ENCODE measurements at regions not wholly inside any gene's neighbourhood (a gene's known extent, or its start where the extent isn't known, plus 50 kb on each side); places are given as distances from the start of the nearest gene placed in this dataset.

GRCh38 chrX:6292599-6292998, 63.9 kb upstream of the NLGN4X start:
- no peak for TF ChIP-seq CTCF (IDR thresholded peaks at IDR 0.05; ENCODE audit: insufficient read depth, low read length, severe bottlenecking)
- no peak for FAIRE-seq
- Histone ChIP-seq H3K36me3 (ENCODE audit: control insufficient read depth, insufficient read depth, low read length) (no peaks in the 10 kb centered on the region), H3K4me3 (ENCODE audit: low read depth, low read length) (no peak overlapping the region), H3K27me3 (ENCODE audit: control insufficient read depth, insufficient read depth, low read length) (no peaks in the 10 kb centered on the region)
- no peak for DNase-seq (ENCODE audit: low read depth)

GRCh38 chrX:6291444-6291843, 62.8 kb upstream of the NLGN4X start:
- TF ChIP-seq CTCF (IDR thresholded peaks at IDR 0.05; ENCODE audit: insufficient read depth, low read length, severe bottlenecking): no peak
- Histone ChIP-seq H3K27me3 (ENCODE audit: control insufficient read depth, insufficient read depth, low read length) (no peaks in the 10 kb centered on the region), H3K4me3 (ENCODE audit: low read depth, low read length) (no peak overlapping the region), H3K36me3 (ENCODE audit: control insufficient read depth, insufficient read depth, low read length) (no peaks in the 10 kb centered on the region)
- DNase-seq (ENCODE audit: low read depth) (no peak), FAIRE-seq (no peak)

- Histone ChIP-seq H3K27me3 (ENCODE audit: control insufficient read depth, insufficient read depth, low read length) (no peaks in the 10 kb centered on the region), H3K4me3 (ENCODE audit: low read depth, low read length) (no peak overlapping the region), H3K36me3 (ENCODE audit: control insufficient read depth, insufficient read depth, low read length) (no peaks in the 10 kb centered on the region)
- FAIRE-seq: no peak
- no peak for TF ChIP-seq CTCF (IDR thresholded peaks at IDR 0.05; ENCODE audit: insufficient read depth, low read length, severe bottlenecking)
- DNase-seq (ENCODE audit: low read depth): no peak
Observed at GRCh38 chrX:6283826-6284225, 55.2 kb upstream of the NLGN4X start.

- no peak for DNase-seq (ENCODE audit: low read depth)
- TF ChIP-seq CTCF (IDR thresholded peaks at IDR 0.05; ENCODE audit: insufficient read depth, low read length, severe bottlenecking): no peak
- H3K27me3 ChIP-seq (ENCODE audit: control insufficient read depth, insufficient read depth, low read length): no peaks in the 10 kb centered on the region
- no peak overlapping the region for H3K4me3 ChIP-seq (ENCODE audit: low read depth, low read length)
- H3K36me3 ChIP-seq (ENCODE audit: control insufficient read depth, insufficient read depth, low read length): no peaks in the 10 kb centered on the region
- no peak for FAIRE-seq
Observed at GRCh38 chrX:6279277-6279909, 50.7 kb upstream of the NLGN4X start.
